IPS-15b (cell line): ENCODE measurements at regions not wholly inside any gene's neighbourhood (a gene's known extent, or its start where the extent isn't known, plus 50 kb on each side); places are given as distances from the start of the nearest gene placed in this dataset.
"Not testable (repeated sequence)": the region's sequence is repeated elsewhere in the genome, so short reads cannot be mapped to it uniquely, and the experiment has no call there.

Source experiments
- H3K27me3 ChIP-seq: one replicate; pipeline ENCODE4 v1.6.1; 2013; ENCODE audit warnings: low read length; ENCODE audit not compliant: control insufficient read depth, insufficient read depth
- H3K36me3 ChIP-seq: one replicate; pipeline ENCODE4 v1.6.1; 2013; ENCODE audit warnings: low read length; ENCODE audit not compliant: control insufficient read depth, insufficient read depth
- H3K4me1 ChIP-seq: one replicate; pipeline ENCODE4 v1.6.1; 2013; ENCODE audit warnings: mild to moderate bottlenecking, low read length; ENCODE audit not compliant: control insufficient read depth, insufficient read depth
- H3K4me3 ChIP-seq: one replicate; pipeline ENCODE4 v1.5.1; 2013; ENCODE audit warnings: low read depth, low read length
- H3K9ac ChIP-seq: one replicate; pipeline ENCODE4 v1.6.1; 2013; ENCODE audit warnings: low read depth, mild to moderate bottlenecking, low read length
- H3K9me3 ChIP-seq: one replicate; pipeline ENCODE4 v1.6.1; 2013; ENCODE audit warnings: mild to moderate bottlenecking, low read length; ENCODE audit not compliant: control insufficient read depth, insufficient read depth

- H3K27me3 ChIP-seq, result no peaks in the 10 kb centered on the region
- no peaks in the 10 kb centered on the region for H3K9me3 ChIP-seq
- H3K36me3 ChIP-seq, result no peaks in the 10 kb centered on the region
- H3K4me3 ChIP-seq, result no peak overlapping the region
- no peak overlapping the region for H3K9ac ChIP-seq
- H3K4me1 ChIP-seq, result no peaks in the 10 kb centered on the region
Measured at GRCh38 chr3:69660631-69661030, 78.6 kb upstream of the MITF start.

GRCh38 chr3:69659180-69659910, 79.9 kb upstream of the MITF start:
- Histone ChIP-seq H3K4me3 (no peak overlapping the region), H3K9ac (no peak overlapping the region), H3K4me1 (no peaks in the 10 kb centered on the region), H3K9me3 (no peaks in the 10 kb centered on the region), H3K27me3 (no peaks in the 10 kb centered on the region), H3K36me3 (no peaks in the 10 kb centered on the region)

GRCh38 chr3:69658514-69659140, 80.6 kb upstream of the MITF start:
- no peak overlapping the region for H3K4me3 ChIP-seq
- H3K4me1 ChIP-seq, result no peaks in the 10 kb centered on the region
- H3K36me3 ChIP-seq, result no peaks in the 10 kb centered on the region
- no peaks in the 10 kb centered on the region for H3K9me3 ChIP-seq
- H3K27me3 ChIP-seq, result no peaks in the 10 kb centered on the region
- no peak overlapping the region for H3K9ac ChIP-seq

- H3K4me3 ChIP-seq, H3K9me3 ChIP-seq, H3K4me1 ChIP-seq, H3K27me3 ChIP-seq, H3K9ac ChIP-seq, H3K36me3 ChIP-seq: not testable (repeated sequence)
Measured at GRCh38 chr3:69657030-69657429, 82.2 kb upstream of the MITF start.

- H3K4me1 ChIP-seq, result no peaks in the 10 kb centered on the region
- H3K9ac ChIP-seq, result no peak overlapping the region
- H3K27me3 ChIP-seq, result no peaks in the 10 kb centered on the region
- no peak overlapping the region for H3K4me3 ChIP-seq
- H3K9me3 ChIP-seq, result no peaks in the 10 kb centered on the region
- no peaks in the 10 kb centered on the region for H3K36me3 ChIP-seq
Measured at GRCh38 chr3:69651765-69652164, 87.5 kb upstream of the MITF start.

- no peaks in the 10 kb centered on the region for H3K36me3 ChIP-seq
Measured at GRCh38 chr3:69650066-69650419, 89.2 kb upstream of the MITF start.

GRCh38 chr3:69649120-69650065, 89.9 kb upstream of the MITF start:
- Histone ChIP-seq H3K9me3 (no peaks in the 10 kb centered on the region), H3K4me1 (no peaks in the 10 kb centered on the region), H3K27me3 (no peaks in the 10 kb centered on the region), H3K9ac (no peak overlapping the region), H3K4me3 (no peak overlapping the region), H3K36me3 (no peaks in the 10 kb centered on the region)

More at GRCh38 chr3:69650066-69650419, 89.2 kb upstream of the MITF start:
- H3K9ac ChIP-seq, result no peak overlapping the region
- H3K9me3 ChIP-seq, result no peaks in the 10 kb centered on the region
- no peaks in the 10 kb centered on the region for H3K27me3 ChIP-seq
- H3K4me1 ChIP-seq, result no peaks in the 10 kb centered on the region
- no peak overlapping the region for H3K4me3 ChIP-seq

GRCh38 chr3:69648126-69648525, 91.1 kb upstream of the MITF start:
- Histone ChIP-seq H3K4me1 (no peaks in the 10 kb centered on the region), H3K4me3 (no peak overlapping the region), H3K27me3 (no peaks in the 10 kb centered on the region), H3K9me3 (no peaks in the 10 kb centered on the region), H3K9ac (no peak overlapping the region), H3K36me3 (no peaks in the 10 kb centered on the region)

GRCh38 chr3:69647511-69648110, 91.7 kb upstream of the MITF start:
- Histone ChIP-seq H3K9ac (no peak overlapping the region), H3K4me1 (no peaks in the 10 kb centered on the region), H3K27me3 (no peaks in the 10 kb centered on the region), H3K36me3 (no peaks in the 10 kb centered on the region), H3K4me3 (no peak overlapping the region), H3K9me3 (no peaks in the 10 kb centered on the region)

GRCh38 chr3:69647081-69647480, 92.2 kb upstream of the MITF start:
- Histone ChIP-seq H3K4me1 (no peaks in the 10 kb centered on the region), H3K36me3 (no peaks in the 10 kb centered on the region), H3K9ac (no peak overlapping the region), H3K4me3 (no peak overlapping the region), H3K9me3 (no peaks in the 10 kb centered on the region), H3K27me3 (no peaks in the 10 kb centered on the region)

- Histone ChIP-seq H3K36me3 (no peaks in the 10 kb centered on the region), H3K4me3 (no peak overlapping the region), H3K27me3 (no peaks in the 10 kb centered on the region), H3K4me1 (no peaks in the 10 kb centered on the region), H3K9ac (no peak overlapping the region), H3K9me3 (no peaks in the 10 kb centered on the region)
Measured at GRCh38 chr3:69646287-69647067, 92.8 kb upstream of the MITF start.
